NCI-H1694 (cell line): ENCODE measurements at regions not wholly inside any gene's neighbourhood (a gene's known extent, or its start where the extent isn't known, plus 50 kb on each side); places are given as distances from the start of the nearest gene placed in this dataset.
"Not testable (repeated sequence)": the region's sequence is repeated elsewhere in the genome, so short reads cannot be mapped to it uniquely, and the experiment has no call there.

ENCODE experiments used
- DNase-seq: peaks from one replicate; lab custom pipeline; 2025; lab: John Stamatoyannopoulos, UW

DNA sequence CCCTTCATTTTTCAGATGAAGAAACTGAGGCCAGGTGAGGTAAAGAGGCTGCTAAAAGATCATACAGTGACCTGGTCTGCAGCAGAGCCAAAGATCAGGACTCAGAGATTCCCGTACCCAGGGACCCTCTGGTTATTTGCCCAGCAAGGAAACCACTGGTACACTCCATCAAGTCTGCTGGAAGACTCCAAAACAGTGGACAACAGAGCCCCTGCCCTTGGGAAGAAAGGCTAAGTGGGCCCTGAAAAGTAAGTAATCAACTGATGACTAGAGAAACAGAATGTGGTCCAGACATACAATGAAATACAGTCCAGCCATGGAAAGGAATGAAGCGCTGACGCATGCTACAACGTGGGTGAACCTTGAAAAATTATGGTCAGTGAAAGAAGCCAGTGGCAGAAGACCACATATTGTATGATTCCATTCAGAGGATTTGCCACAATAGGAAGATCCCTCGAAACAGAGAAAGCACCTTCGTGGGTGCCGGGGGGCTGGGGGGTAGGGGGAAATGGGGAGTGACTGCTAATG is 106.4 kb downstream of the ETS2 start:
- no peak for DNase-seq

DNA sequence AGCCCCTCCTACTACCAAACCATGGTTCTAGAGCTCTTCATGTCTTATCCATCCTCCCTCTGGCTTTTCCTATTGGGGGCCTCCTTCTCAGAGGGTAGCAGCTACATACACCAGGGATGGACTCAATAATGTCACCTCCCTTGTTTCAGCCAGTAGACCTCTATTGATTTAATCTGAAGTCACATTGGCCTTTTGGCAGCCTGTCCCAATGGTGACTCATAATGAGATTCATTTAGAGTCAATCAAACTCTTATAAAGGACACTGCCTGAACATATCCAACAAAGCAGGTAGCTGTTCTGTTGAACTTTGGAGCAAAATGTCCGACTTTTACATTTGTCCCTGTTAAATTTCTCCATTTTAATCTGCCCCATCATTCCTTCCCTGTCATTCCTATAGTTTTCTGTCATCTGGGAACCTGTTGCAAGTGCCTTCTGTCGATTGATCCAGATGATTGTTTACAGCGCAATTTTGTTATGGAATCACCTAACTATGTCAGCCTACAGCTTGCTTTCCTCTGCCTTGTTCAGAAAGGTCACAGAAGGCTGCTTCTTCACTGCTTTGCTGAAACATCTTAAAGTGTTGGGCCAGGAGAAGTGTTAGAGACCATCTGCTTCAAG is 105.9 kb downstream of the ETS2 start:
- DNase-seq: no peak

DNA sequence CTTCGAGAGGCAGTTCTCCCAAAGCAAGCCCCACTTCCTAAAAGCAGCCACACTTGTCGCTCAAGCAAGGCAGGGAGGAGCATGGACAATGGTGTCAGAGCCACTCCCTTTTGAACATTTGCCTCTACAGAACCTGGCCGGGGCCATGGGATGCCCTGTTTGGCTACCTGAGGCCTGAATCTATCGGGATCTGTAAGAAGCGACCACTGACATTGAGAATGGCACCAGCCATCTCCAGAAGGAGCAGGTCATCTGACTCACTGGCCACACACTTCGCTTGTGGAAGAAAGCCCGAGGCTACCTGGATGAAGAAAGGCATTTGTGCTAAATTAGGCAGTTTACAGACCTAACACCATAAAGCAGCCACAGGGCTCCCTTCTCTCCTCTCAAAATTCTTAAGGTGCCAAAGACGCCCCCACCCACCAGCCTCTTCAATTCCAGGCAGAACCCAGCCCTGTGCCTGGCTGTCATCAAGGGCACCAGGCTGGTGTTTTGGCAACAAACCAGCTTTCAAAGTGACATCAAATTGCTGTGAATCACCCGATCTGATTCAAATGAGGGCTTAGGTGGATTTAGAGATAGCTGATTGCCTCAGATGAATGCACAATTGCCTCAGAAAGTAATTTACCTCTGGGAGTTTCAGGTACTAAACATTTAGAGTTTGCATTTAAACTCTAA is 104.8 kb downstream of the ETS2 start:
- DNase-seq: no peak

DNA sequence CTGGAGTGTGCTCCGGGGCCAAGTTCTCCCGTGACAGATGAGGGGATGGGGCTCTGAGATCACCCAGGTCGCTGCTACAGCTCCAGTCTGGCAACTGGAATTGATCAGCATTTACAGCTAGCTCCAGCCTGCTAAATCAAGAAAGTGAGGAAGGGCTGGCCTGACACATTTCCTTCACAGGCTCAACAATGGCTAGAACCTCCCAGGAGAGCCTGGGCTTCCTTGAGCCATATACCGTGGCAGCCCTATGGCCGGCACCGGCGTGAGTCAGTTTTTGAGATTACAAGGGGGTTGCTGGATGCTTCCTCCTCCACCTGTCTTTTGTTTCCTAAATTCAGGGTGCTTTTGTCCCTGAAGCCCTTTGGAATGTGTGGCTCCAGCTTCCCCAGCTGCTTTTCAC is 104.2 kb downstream of the ETS2 start:
- no peak for DNase-seq

DNA sequence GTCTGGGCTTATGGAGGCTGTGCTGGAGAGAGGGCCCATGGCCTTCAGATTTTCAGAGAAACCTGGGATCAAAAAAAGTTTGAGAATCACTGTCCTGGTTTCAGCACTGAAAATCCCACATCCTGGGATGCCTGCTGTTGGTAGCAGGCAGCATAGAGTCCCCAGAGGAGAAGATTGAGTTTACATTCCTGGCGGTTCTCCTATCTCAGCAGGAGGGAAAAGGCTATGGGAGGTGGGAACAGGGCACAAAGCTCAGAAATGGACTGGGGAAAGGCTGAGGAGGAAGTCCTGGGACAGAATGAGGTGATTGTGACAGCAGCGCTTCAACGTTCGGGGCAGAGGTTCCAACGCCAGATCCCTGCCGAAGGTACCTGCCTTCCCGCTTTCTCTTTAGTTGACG is 103.4 kb downstream of the ETS2 start:
- DNase-seq: no peak

DNA sequence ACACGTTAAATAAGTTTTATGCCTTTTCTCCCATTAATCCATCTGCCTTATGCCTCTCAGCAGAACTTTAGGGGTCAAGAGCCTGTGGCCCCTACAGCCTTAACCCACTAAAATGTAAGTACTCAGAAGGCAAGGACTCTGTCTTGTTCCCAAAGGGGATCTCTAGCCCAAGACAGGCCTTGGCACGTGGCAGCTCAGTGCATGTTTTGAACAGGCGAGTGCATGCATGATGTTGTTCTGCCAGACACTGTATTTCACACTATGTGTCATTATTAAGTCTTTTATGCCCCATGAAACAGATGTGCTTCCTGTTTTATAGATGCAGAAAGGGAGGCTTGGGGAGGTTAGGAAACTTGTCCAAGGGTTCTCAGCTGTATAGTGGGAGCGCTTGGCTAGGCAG is 102.8 kb downstream of the ETS2 start:
- DNase-seq: no peak

DNA sequence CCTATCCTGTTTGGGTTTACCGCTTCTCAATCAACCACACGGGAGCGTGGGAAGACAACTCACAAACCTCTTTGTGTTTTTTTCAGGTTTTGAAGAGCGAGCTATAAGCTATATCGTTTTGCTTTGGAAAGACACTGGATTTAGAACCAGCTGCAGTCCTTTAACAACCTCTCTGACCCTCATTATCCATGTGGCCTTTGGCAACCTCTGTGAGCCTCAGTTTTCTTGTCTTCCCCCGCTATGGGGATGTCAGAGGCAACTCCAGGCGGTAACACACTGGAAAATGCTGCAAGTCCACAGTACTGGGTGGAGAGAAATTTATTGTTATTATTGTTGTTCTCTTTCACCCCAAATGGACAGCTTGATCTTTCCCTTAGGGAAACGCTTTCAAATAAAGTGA is 100.0 kb downstream of the ETS2 start:
- no peak for DNase-seq

DNA sequence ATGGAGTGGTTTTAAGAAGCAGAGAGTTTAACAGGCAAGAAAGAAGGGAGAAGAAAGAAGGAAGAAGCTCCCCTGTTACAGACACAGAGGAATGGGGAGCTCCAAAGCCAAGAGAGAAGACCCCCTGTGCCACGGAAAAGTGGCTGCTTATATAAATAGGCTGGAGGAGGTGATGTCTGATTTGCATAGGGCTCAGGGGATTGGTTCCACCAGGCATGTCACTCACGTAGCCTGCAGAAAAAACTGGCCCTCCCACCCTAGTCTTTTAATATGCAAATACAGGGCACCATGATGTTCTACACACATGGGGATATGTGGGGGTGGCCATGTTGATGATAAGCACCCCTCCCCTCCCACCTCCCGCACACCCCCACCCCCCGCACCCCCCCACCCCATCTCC is 99.6 kb downstream of the ETS2 start:
- DNase-seq: no peak

DNA sequence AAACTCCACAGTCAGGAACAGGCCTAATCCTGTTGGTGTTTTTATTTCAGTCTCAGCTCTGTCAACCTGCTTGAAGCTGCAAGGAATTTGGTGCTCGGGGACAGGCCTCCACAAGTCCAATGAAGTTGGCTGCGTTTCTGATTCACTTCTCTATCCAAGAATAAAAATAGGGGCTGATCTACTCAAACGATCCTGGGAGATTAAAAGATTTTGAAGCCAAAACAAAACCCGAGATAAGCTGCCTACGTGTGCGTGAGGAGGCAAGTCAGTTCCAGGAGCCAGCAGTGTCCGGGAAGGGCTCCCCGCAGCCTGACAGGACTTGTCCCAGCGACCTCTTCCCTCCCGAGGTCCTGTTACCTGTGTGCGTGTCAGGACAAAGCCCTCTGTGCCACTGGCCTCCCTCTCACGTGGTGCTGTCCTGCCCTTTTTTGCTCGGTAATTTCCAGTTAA is 98.0 kb downstream of the ETS2 start:
- DNase-seq: no peak

DNA sequence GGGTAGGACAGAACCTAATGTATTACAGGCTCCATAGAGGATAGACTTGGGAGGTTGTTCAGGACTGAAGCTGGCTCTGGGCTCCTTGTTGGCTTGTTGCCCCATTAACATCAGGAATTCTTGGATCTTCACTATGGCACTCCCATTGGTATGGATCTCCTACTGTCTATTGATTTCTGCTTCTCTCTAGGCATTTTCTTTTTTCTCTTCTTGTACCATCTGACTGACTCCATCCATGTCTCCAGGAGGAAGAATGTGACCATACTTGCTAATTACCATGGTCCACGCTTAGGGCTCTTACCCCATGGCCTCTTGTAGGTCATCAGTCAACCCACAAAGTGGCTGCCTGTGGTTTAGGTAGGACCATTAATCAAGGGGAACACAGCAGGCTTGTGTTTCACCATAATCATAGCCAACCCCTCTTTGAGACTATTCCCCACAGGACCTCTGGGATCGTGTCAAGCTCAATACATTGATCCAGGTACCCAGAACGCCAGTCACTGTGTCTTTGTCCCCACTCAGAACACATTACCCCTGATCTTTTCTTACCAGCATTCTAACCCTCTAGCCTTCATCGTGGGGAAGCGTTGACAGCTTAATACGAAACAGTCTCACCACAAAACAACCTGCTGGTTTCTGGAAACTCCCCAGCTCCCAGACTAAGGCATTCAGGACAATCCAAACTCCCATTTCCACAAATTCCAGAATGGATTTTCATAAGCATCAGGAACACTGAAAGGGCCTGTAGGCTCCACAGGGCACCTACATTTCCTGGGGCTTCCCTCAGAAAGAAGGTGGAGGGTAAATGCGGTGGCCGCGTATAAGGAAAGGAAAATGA is 97.1 kb downstream of the ETS2 start:
- DNase-seq: no peak

DNA sequence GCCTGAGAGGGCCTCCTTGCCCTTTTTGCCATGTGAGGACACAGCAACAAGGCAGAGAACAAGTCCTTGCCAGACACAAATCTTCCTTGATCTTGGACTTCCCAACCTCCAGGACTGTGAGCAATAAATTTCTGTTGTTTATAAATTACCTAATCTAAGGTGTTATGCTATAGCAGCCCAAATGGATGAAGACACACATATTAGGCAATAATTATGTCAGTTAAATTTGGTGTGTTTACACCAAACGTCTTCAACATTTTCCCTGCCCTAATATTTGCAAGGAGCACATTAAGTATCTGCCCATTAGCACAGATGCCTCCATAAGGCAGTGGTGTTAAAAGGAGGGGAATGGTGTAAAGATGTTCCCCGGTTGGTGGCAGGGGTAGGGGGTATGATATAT is 94.8 kb downstream of the ETS2 start:
- DNase-seq: no peak

DNA sequence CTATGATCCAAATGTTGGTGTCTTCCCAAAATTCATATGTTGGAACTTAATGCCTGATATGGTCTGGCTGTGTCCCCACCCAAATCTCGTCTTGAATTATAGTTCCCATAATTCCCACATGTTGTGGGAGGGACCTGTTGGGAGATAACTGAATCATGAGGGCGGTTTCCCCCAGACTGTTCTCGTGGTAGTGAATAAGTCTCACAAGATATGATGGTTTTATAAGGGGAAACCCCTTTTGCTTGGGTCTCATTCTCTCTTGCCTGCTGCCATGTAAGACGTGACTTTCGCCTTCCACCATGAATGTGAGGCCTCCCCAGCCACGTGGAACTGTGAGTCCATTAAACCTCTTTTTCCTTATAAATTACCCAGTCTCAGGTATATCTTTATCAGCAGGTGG is 94.3 kb downstream of the ETS2 start:
- not testable (repeated sequence) for DNase-seq

DNA sequence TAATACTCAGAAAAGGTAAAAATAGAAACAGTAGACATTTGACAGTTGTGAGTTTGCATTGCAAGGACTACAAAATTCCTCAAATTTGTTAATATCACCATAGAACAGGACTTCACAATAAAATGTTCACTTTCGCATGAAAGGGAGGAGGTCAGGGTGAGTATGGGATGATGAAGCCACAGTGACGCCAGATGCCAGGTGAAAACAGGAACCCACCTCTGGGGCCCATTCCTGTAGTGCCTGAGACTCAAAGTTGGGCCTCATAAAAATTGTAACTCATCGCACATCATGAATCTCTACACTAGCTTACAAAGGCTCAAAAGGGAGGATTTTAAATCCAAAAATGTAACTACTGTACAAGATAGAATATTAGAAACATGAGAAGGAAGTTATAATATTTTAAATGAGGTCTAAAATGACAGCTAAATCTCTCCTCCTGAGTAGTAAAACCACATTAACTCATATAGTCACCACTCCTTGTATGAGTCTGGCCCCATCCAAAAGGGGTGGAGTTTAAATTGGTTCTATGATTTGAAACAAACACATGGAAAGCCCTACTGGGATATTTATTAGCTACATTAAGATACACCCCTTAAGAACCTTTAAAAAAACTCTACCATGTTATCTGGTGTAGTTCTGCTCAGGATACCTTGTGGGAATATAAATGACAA is 93.7 kb downstream of the ETS2 start:
- no peak for DNase-seq

DNA sequence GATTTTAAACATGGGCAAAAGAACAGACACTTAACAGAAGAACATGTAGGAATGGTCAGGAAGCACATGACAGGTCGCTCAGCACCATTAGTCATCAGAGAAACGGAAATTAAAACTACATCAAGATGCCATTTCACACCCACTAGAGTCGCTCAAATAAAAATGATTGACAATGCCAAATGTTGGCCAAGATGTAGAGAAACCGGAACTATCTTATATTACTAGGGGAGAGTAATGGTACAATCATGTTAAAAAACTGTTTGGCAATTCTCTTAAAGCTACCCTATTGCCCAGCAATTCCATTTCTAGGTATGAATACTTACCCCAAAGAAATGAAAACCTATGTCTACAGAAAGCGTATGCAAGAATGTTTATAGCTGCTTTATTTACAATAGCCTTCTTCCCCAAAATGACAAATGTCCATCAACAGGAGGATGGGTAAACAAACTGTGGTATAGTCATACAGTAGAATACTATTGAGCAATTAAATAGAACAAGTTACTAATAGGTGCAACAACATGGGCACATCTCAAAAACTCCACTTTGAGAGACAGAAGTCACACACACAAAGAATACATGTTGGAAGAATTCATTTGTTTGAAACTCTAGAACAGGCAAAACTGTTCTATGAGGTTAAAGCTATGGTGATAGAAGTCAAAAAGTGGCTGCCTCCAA is 92.8 kb downstream of the ETS2 start:
- DNase-seq: no peak

DNA sequence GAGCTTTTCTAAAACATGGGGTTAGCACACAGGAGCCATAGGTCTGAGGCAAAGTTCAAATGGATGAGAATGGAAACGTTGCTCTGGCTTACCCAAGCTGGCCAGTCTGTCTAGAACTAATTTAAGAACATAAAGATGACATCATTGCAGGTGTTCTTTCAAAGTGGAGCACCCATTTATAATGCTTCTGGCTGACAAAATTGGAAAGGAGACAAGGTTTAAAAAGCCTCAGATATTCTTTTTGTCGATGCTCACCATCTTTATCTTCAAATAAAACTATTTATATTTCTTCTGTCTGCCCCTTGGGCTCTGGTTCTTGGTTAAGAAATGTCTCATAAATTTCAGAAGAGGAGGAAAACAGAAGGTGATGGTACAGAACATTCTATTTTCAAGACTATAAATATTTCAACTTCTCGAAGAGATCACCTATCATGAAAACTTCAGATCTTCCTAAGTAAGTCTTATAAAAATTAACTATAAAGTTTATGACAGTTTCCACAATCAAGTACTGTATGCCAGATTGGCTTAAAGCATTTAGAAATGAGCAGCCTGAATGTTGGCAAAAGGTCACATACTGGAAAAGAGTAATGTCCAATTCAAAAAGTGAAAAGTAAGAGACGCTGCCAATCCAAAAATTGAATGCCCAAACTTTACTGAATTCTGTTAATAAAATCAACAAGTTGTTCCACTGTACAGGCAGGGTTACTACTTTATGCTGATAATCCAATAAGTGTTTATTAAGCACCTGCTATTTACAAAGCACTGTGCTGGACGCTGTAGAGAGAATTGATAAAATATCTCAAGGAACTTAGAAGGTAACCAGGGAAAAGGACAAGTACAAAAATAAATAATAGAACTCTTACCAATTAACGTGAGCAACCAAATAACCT is 92.0 kb downstream of the ETS2 start:
- no peak for DNase-seq

DNA sequence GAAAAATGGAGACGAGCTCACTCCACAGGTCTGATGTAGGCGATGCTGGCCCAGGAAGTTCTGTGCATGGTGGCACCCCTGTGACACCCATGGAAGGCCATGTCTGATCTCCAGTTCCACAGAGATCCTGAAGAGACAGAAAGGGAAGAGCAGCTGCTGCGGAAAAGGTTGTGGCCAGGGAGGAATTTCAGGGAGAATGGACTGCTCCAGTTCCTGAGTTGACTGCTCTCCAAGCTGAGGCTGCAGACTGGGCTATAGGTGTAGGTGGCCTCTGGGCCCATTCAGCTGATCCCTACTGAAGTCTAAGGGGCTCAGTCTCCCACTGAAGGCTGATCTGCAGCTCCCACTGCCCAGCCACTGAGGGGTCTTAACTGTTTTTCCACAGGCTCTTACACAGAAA is 89.2 kb downstream of the ETS2 start:
- DNase-seq: no peak

DNA sequence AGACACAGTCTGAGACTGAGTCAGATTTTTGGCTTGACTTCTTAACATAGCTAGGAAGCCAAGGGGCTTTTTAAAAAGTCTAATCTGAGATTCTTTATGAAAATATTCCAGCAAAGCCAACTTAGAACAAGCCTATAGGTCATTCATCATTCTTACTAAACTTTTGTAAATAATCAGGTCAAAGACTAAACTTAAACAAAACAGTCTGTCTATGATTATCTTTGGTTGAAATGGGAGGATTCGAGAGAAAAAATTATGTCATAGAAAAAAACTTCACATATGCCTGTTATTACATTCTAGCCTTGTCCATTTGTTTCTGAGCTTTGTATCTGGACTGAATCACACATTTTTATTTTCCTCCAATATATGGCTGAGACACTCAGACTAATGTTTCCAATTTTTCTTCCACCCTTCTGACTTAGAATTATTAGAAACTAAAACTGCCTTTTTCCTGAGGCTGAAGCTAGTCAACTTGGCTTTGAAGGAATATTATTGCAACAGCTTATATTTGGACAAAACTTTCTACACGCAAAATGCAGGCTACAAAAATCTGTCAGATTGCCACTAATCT is 83.3 kb downstream of the ETS2 start:
- no peak for DNase-seq

DNA sequence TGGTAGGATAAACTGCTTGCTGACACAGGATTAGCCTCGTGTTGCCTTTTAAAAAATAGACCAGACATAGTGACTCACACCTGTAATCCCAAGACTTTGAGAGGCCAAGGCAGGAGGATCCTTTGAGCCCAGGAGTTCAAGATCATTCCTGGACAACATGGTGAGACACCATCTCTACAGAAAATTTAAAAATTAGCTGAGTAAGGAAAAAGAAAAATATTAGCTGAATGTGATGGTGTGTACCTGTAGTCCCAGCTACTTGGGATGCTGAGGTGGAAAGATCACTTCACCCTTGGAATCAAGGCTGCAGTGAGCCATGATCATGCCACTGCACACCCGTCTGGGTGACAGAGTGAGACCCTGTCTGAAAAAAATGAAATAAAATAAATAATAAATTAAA is 82.0 kb downstream of the ETS2 start:
- DNase-seq: no peak

DNA sequence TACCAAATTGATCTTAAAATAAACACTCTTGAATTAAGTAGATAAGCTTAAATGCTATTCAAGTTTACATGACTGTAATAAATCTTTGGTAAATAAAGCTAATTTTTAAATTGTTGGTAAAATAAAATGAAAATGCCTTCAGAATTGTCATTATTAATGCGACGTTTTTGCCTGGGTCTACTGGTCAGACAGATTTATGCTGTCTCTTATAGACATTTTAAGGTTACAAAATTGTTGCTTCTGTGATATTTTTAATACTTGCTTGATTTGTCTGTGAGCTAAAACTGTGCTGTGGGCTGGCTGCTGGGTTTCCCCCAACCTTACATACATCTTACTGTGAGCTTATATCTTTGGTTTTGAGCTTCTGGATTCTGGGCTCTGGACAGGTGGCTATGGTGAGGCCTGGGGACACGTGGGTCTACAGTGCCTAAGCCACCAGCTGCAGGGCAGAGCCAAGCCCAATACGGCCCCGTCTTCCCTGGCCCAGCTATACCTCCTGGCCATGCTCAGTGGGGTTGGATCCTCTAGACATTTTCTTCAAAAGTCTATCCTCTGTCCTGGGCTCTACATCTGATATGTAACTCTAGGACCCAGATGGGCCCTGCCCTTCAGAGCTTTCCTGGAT is 81.4 kb downstream of the ETS2 start:
- no peak for DNase-seq

DNA sequence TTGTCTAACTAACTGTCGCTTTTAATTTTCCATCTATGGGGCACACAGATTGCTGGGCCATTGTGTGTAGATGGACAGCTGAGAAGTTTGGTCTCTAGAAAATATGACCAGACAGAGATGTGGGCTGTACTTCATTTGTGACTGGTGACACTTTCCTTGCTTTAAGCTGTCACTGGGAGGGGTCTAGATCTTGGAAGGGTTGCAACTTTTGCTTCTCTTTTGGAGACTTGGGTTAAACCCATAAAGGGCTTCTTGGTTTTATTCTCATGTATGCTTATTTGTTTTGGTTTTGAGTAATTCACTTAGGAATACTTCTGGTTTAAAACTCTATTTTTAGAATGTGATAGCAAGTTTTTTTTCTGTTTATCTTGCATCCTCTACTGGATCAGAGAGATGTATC is 80.2 kb downstream of the ETS2 start:
- no peak for DNase-seq
